PC-3 (cell line): ENCODE measurements at regions not wholly inside any gene's neighbourhood (a gene's known extent, or its start where the extent isn't known, plus 50 kb on each side); places are given as distances from the start of the nearest gene placed in this dataset.

ENCODE experiments used
- ATAC-seq: fragments of 200-7000 bp; cut with Tn5 transposase; 2 replicates; pipeline ENCODE4 v1.9.1; 2020; ENCODE audit warnings: mild to moderate bottlenecking, moderate library complexity
- BruUV-seq: library from RNA; stranded (reverse); fragments of 400-500 nt; replicated peaks from 2 replicates; lab custom pipeline; 2021; lab: Mats Ljungman, UMichigan
- CTCF ChIA-PET: fragments of 300-600 bp; sonication (Branson Sonifier 250); formaldehyde crosslinking; loops from one replicate; lab custom pipeline; 2022; ENCODE audit warnings: antibody characterized with exemption; lab: Charles Lee
- POLR2A ChIA-PET: fragments of 300-600 bp; sonication (Branson Sonifier 250); formaldehyde crosslinking; loops from one replicate; lab custom pipeline; 2022; ENCODE audit warnings: antibody characterized with exemption; ENCODE audit not compliant: unreplicated experiment; lab: Charles Lee
- DNase-seq: peaks from one replicate; pipeline ENCODE4 v3.0.0-alpha.2; 2015
- H2AFZ ChIP-seq: fragments of 300-600 bp; sonication (generic); 2 replicates; pipeline ENCODE4 v1.6.0; 2016; ENCODE audit warnings: antibody characterized with exemption, low read length
- H3F3A ChIP-seq: fragments of 300-600 bp; sonication (generic); one replicate; pipeline ENCODE4 v1.6.0; 2017; ENCODE audit warnings: antibody characterized with exemption, low read length, control low read depth, mild to moderate bottlenecking; ENCODE audit not compliant: unreplicated experiment
- H3K27ac ChIP-seq: fragments of 300-600 bp; sonication (generic); 2 replicates; pipeline ENCODE4 v1.5.1; 2016; ENCODE audit warnings: mild to moderate bottlenecking, low read length
- H3K27me3 ChIP-seq: fragments of 300-600 bp; sonication (generic); 2 replicates; pipeline ENCODE4 v1.6.1; 2016; ENCODE audit warnings: low read length, mixed read lengths
- H3K36me3 ChIP-seq: fragments of 300-600 bp; sonication (generic); 2 replicates; pipeline ENCODE4 v1.6.1; 2016; ENCODE audit warnings: low read depth, mixed run types, low read length, mixed read lengths
- H3K4me1 ChIP-seq: fragments of 300-600 bp; sonication (generic); 2 replicates; pipeline ENCODE4 v1.5.1; 2016; ENCODE audit warnings: low read length; ENCODE audit not compliant: insufficient read depth
- H3K4me2 ChIP-seq: fragments of 300-600 bp; sonication (generic); 2 replicates; pipeline ENCODE4 v1.6.0; 2016; ENCODE audit warnings: low read length
- H3K4me3 ChIP-seq: fragments of 300-600 bp; sonication (generic); 2 replicates; pipeline ENCODE4 v1.5.1; 2016; ENCODE audit warnings: mild to moderate bottlenecking, low read length, mixed read lengths
- H3K79me2 ChIP-seq: fragments of 300-600 bp; sonication (generic); 2 replicates; pipeline ENCODE4 v1.6.1; 2017; ENCODE audit warnings: low read length, mixed read lengths
- H3K9ac ChIP-seq: fragments of 300-600 bp; sonication (generic); 2 replicates; pipeline ENCODE4 v1.6.0; 2016; ENCODE audit warnings: mild to moderate bottlenecking, low read length
- H3K9me2 ChIP-seq: fragments of 300-600 bp; sonication (generic); replicated peaks from 2 replicates; pipeline ENCODE4 v1.6.1; 2016; ENCODE audit warnings: mixed run types, low read length, mixed read lengths
- H3K9me3 ChIP-seq: fragments of 300-600 bp; sonication (generic); 2 replicates; pipeline ENCODE4 v1.6.1; 2016; ENCODE audit warnings: low read length, mixed read lengths
- H4K20me1 ChIP-seq: fragments of 300-600 bp; sonication (generic); 2 replicates; pipeline ENCODE4 v1.6.1; 2016; ENCODE audit warnings: low read length, mixed read lengths
- EZH2 ChIP-seq: fragments of 300-600 bp; sonication (generic); IDR thresholded peaks from one replicate; pipeline ENCODE4 v1.6.1; 2017; ENCODE audit warnings: antibody characterized with exemption, mild to moderate bottlenecking, low read length; ENCODE audit not compliant: unreplicated experiment
- EZH2phosphoT487 ChIP-seq: fragments of 300-600 bp; sonication (generic); IDR thresholded peaks from 2 replicates; pipeline ENCODE4 v1.6.1; 2018; ENCODE audit warnings: mild to moderate bottlenecking, antibody characterized with exemption, low read length, borderline replicate concordance
- intact Hi-C: fragments of 100-400 bp; cut with micrococcal nuclease; formaldehyde crosslinking; loops from 2 replicates; pipeline ENCODE4 v1.9.0; 2023
- TF ChIP-seq, protein P1 (sequence below): fragments of 300-600 bp; sonication (generic); conservative IDR thresholded peaks from 2 replicates; pipeline ENCODE4 v1.5.1; 2017; ENCODE audit warnings: antibody characterized with exemption, low read depth, mild to moderate bottlenecking, low read length

DNA sequence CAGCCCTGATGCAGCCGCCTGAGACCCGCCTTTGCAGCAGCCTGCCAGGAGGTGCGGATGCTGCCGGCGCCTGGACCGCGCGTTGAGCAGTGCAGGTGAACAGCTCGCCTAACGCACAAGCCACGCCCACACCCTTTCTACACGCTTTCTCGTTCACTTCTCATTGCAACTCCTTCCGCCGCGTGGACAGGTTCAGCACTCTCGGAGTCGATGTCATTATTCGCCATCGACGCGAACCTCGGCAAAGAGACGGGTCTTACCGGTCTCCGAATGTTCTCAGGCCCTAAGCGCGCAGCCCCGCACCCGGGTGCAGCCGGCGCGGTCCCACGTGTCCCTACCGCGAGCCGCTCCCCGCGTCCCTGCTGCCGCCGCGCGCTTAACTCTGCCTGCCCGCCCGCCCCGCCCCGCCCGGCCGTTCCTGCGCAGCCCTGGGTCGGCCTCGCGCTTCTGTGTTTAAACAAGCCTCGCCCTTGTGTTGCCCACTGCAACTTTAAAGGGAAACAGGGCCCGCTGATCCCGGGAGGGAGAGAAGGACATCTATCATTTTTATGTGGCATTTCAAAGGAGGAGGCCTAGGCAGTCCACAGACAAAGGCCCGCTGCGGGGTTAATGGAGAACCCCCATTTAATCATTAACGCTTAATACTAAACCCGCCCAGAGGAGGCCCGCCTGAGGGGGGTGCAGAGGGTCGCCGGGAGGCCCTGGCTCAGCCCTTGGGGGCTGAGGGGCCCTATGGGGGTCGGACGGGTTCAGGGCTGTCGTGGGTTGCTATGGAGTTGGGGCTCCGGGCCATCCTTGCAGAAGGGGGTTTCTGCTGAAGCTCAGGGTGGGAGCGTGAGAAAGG, 128.5 kb downstream of the WDR11 start:
- Histone ChIP-seq H3K9ac (no peak overlapping the region), H3K4me2 (peak overlapping the region; percentile 47; the same call in 1 of the 2 replicates), H4K20me1 (no peaks in the 10 kb centered on the region), H3K27ac (no peak overlapping the region), H3K4me3 (no peak overlapping the region), H3K27me3 (peaks cover 52% of the 10 kb centered on the region), H3K36me3 (no peaks in the 10 kb centered on the region), H3K79me2 (no peaks in the 10 kb centered on the region), H2AFZ (no peak overlapping the region), H3K4me1 (peaks cover 11% of the 10 kb centered on the region), H3K9me2 (no peaks in the 10 kb centered on the region), H3K9me3 (no peaks in the 10 kb centered on the region), H3F3A (no peaks in the 10 kb centered on the region)
- no TSS peak for BruUV-seq
- ATAC-seq (peak; percentile 49), DNase-seq (no peak)
- ChIA-PET POLR2A (no interaction called here), CTCF (no interaction called here)
- intact Hi-C loops = no loop called here
- TF ChIP-seq, protein P1, sequence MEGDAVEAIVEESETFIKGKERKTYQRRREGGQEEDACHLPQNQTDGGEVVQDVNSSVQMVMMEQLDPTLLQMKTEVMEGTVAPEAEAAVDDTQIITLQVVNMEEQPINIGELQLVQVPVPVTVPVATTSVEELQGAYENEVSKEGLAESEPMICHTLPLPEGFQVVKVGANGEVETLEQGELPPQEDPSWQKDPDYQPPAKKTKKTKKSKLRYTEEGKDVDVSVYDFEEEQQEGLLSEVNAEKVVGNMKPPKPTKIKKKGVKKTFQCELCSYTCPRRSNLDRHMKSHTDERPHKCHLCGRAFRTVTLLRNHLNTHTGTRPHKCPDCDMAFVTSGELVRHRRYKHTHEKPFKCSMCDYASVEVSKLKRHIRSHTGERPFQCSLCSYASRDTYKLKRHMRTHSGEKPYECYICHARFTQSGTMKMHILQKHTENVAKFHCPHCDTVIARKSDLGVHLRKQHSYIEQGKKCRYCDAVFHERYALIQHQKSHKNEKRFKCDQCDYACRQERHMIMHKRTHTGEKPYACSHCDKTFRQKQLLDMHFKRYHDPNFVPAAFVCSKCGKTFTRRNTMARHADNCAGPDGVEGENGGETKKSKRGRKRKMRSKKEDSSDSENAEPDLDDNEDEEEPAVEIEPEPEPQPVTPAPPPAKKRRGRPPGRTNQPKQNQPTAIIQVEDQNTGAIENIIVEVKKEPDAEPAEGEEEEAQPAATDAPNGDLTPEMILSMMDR = no peak
- TF ChIP-seq EZH2phosphoT487 (no peak), EZH2 (no peak)

DNA sequence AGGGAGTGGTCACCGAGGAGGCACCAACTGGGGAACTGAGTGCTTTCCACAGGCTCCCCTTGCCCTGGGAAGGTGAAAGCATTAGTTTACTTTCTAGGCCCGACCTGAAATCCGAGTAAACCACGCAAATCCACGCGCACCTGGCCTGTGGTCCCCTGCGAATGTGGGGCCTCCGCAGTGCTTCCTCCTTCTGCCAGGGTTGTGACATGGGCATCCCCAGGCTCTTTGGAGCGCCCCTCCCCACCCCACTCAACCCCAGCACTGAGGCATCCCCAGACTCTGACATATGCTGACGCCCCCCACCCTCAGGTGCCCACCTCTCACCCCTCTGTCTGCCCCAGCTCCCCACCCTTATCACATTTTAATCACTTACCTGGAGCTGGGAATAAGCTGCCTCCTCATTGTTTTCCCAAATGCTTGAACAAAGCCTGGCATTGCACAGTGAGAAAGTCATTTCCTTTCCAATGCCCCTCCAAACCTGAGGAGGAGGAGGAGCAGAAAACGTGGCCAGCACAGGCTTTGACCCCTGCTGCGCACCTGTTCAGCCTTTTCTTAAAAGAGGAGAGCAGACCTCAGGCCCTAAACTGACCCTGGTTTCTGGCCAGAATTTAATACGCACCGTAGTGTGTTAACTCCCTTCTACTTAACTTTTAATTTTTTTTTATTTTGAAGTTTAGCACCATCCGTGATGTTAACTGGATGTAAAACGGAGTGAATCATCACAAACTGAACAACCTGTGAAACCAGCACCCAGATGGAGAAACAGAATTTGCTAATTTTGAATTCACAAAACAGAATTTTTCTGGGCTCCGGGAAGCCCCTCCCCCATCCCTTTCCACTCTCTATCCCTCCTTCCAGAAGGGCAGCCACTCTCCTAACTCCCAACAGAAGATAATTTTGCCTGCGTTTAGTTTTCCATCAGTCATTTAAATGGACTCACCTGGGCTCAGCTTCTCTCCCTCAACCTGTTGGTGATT, 129.4 kb downstream of the WDR11 start:
- BruUV-seq = no TSS peak
- TF ChIP-seq EZH2 (no peak), EZH2phosphoT487 (no peak)
- TF ChIP-seq, protein P1 = no peak
- ChIA-PET POLR2A (no interaction called here), CTCF (no interaction called here)
- Histone ChIP-seq H3K79me2 (no peaks in the 10 kb centered on the region), H3K4me1 (peaks cover 11% of the 10 kb centered on the region), H3K9me3 (no peaks in the 10 kb centered on the region), H3K4me3 (no peak overlapping the region), H3K4me2 (no peak overlapping the region), H3F3A (no peaks in the 10 kb centered on the region), H3K27me3 (peaks cover 44% of the 10 kb centered on the region), H2AFZ (no peak overlapping the region), H3K9ac (no peak overlapping the region), H3K27ac (no peak overlapping the region), H3K36me3 (no peaks in the 10 kb centered on the region), H3K9me2 (no peaks in the 10 kb centered on the region), H4K20me1 (no peaks in the 10 kb centered on the region)
- no peak for DNase-seq
- no peak for ATAC-seq
- intact Hi-C loops = no loop called here
